HuH-7 (cell line): ENCODE measurements at regions not wholly inside any gene's neighbourhood (a gene's known extent, or its start where the extent isn't known, plus 50 kb on each side); places are given as distances from the start of the nearest gene placed in this dataset.

ENCODE experiments used
- DNase-seq: peaks from one replicate; pipeline ENCODE4 v3.0.0; 2011; ENCODE audit warnings: low spot score

DNA sequence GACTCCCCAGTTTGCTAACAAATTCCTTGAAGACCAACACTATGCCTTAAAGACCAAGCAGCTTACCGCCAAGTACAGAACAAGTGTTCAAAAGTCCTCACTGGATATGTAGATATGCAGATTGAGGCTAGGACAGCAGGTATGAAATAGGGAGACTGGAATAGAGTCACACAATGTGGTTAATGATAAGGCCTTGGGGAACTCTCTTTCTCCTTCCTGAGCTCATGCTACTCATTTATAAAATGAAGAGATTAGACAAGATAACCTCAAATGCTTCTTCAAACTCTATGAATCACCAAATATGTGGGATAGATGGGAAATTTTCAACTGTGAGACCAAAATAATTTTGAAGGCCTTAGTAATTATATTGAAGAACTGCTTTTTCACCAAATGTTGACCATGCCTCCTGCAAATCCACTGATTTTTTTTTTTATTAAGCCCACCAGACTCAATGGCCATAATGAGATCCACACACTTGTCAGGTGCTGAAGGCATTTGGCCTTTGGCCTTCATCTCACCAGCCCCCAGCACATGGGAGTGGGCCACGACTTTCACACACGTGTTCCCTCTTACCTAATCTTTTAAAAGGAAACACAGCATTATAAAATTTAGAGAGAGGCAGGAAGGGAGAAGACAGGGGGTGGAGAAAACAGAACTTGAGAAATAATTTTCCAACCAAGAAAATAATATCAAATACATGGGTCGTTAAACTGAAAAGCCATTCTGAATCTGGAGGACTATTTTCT, 181.5 kb downstream of the EN1 start:
- no peak for DNase-seq

GRCh38 chr2:118661179-118661578, 186.3 kb downstream of the EN1 start:
- no peak for DNase-seq

GRCh38 chr2:118658596-118659198, 188.8 kb downstream of the EN1 start:
- no peak for DNase-seq

DNA sequence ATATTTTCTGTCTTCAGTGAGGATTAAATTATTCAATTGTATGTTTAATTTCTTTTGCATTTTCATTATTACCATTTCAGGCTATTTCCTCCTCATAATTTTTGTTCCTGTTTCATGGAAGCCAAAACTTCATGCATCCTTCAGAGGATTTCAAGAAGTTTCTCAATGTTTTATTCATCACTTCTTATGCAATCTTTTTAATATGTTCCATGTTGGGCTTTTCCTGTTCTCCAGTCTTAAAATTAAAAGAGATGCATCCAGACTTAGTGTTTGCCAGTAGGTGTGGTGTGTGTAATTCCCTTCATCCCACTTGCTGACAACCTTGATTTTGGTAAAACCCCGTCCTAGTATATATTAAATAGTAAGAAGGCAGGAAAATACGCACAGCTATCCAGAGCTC, 190.0 kb downstream of the EN1 start:
- no peak for DNase-seq

- DNase-seq: no peak
Measured at GRCh38 chr2:118654945-118655344, 192.5 kb downstream of the EN1 start.

GRCh38 chr2:118650327-118650726, 197.1 kb downstream of the EN1 start:
- no peak for DNase-seq

DNA sequence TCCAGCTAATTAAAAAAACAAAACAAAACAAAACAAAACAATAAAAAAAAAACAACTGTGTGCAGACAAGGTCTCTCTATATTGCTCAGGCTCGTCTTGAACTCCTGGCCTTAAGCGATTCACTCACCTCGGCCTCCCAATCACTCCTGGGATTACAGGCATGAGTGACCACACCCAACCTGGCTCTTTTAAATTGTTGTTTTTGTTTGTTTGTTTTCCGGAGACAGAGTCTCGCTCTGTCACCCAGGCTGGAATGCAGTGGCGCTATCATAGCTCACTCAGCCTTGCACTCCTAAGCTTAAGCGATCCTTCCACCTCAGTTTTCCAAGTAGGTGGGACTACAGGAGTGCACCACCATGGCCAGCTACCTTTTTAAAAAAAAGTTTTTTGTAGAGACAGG, 201.6 kb downstream of the EN1 start:
- DNase-seq: no peak

DNA sequence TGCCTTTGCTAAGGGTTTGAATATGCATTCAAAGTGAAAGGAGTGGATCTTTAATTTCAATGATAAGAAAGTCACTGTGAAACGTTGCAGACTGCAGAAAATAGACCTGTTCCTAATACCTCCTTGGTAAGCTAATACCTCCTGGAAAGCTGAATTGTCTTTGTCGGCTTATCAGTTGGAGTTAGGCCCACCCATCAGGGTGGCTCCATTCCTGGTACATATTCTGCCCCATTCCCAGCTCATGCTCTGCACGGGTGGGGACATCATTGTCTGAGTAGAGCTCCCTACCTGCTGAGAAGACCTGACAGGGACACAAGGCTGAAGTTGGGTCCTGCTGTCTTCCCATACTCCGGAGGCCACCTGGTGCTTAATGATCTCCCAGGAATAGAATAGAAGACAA, 203.3 kb downstream of the EN1 start:
- DNase-seq: no peak

DNA sequence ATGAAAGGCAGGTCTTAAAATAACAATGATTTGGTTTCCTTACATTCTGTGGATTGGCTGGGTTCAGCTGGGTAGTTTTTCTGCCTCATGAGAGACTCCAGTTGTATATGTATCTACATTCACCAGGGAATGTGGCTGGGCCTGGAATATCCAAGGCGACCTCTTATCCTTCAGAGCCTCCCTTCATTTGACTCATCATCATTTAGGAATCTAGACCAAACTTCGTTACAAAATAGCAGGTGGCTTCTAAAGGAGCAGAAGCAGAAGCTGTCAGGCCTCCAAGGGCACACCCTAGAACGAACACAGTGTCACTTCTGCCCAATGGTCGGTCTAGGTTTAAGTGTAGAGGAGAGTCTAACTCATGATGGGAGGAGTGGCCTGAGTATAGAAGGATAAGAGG, 204.2 kb downstream of the EN1 start:
- DNase-seq: no peak

DNA sequence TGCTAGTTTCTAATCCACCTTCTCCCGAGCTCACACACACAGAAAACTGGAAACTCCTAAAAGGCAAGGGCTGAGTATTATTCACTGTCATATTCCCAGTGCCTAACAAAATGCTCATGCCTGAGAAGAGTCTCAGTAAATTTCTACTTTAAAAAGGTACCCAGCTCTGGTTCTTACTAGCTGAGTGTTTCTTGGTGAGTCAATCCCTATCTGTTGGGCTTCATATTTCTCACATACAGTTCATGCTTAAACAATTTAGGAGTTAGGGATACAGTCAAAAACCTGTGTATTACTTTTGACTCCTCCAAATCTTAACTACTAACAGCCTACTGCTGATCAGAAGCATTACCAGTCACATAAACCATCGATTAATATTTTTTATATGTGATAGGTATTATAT, 204.9 kb downstream of the EN1 start:
- no peak for DNase-seq

DNA sequence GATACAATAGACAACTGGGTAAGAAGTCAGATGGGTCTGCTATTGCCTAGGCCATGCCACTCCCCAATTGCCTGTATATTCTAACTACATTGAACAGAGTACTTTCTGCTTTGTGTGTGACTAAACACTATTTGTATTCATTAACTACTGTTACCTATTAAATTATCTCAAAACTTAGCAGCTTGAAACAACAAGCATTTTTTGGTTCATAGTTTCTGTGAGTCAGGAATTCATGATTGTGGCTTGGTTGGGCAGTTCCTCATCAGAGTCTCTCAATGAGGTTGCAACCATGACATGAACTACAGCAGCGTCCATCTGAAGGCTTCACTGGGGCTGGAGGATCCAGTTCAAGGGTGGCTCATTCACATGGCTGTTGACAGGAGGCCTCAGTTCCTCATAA, 205.7 kb downstream of the EN1 start:
- no peak for DNase-seq

GRCh38 chr2:118639371-118639770, 208.1 kb downstream of the EN1 start:
- no peak for DNase-seq

DNA sequence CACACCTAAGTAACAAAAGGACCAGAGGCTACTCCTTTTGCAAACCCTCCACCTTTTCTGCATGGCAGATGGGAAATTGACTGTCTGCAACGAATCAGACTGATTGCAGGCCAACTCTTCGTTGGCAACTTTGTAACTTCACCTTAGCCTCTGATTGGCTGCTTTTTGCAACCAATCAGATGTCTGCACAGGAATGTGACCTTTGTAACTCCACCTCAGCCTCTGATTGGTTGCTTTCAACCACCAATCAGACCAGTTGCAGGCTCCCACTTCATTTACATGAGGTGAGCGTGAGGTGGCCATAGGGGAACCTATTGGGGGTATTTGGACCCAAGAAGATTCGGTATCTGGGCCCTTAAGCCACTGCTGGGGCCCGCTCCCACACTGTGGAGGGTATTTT, 209.0 kb downstream of the EN1 start:
- no peak for DNase-seq

GRCh38 chr2:118635891-118636290, 211.6 kb downstream of the EN1 start:
- DNase-seq: no peak

- DNase-seq: no peak
Measured at GRCh38 chr2:118634876-118635275, 212.6 kb downstream of the EN1 start.

DNA sequence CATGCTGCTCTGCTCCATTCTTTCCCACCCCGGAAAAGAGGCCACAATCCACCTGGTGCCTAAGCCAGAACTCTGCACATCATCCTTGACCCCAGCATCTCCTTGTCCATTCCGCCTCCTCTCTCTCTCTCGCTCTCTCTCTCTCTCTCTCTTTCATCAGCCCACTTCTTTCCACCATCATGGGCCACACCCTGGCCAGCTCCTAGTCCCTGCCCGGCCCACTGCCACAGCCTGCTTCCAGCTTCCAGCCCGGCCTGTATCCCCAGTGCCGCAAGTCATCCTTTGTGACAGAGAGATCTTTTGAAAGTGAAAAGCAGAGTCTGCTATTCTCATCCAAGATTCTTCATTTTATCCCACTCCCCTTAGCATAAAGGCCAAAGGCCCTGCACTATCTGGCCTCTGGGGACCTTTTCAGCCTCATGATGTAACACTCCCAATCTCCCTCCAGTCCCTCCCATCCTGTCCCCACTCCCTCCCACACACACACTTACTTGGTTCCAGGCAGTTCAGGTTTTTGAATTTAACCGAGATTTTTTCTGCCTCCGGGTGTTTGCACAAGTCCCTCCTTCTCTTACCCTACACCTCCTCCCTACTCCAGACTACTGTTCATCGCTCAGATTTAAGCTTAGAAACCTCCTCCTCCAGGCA, 214.0 kb downstream of the EN1 start:
- DNase-seq: no peak

DNA sequence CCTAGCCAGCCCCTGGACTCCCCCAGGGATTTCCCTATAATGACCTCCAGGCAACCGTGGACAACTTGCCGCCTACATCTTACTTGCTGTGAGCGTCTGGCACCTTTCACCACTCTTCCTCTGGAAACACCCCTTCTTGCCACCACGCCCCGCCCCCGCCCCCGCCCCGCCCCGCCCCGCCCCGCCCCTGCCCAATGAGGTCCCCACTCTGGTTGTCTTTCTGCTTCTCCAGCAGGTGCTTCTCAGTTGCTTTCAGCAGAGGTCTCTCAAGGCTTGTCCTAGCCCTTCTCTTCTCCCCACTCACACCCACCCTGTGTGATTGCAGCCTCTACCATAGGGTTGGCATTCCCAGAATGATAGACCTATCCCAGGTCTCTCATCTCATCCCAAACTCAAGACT, 214.5 kb downstream of the EN1 start:
- no peak for DNase-seq

DNA sequence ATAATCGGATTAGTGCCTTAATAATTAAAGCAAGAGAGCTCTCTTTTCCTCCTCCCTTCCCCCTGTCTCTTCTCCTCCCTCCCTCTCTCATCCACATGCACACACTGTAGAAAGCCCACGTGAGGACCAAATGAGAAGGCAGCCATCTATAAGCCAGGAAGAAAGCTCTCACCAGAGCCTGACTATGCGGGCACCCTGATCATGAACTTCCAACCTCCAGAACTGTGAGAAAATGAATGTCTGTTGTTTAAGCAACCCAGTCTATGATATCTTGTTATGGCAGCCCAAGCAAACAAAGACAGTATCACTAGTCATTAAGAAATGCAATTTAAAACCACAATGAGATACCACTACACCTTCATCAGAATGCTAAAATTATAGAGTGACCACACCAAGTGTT, 220.3 kb downstream of the EN1 start:
- DNase-seq: no peak

DNA sequence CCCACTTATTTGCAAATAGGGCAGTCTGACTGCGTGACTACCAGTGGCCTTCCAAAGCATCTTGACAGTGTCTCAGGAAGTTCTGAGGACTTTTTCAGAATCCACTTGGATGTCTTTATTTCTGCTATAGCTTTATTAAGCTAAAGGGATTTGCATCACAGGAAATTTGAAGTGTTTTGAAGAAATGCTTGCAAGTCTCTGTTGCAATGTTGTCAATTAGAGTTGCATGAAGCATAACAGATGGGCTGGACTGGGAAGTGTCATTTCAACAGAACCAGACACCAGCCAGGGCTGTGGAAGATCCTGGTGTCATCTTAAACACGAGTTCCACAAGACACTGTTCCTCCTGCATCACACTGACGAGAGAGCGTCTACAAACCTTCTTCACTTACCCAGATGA, 224.5 kb downstream of the EN1 start:
- DNase-seq: no peak

GRCh38 chr2:118622108-118622507, 225.3 kb downstream of the EN1 start:
- no peak for DNase-seq

DNA sequence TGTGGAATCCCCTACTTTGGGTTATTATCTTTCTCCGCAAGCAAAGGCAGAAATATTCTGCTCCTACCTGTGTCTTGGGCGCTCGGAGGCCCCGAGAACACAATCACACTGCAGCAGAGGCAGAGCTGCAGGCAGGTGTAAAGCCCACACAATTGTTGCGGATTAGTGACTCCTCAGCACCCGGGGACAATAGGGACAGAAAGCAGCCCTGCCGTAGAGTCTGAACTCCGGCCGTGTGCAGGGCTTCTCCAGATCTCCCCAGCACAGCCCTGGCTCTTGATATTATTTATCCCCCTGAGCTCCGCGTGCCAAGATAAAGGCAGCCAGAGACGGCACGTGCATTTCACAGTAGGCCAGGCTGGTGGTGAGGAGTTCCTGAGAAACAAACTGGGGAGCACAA, 229.2 kb downstream of the EN1 start:
- no peak for DNase-seq

DNA sequence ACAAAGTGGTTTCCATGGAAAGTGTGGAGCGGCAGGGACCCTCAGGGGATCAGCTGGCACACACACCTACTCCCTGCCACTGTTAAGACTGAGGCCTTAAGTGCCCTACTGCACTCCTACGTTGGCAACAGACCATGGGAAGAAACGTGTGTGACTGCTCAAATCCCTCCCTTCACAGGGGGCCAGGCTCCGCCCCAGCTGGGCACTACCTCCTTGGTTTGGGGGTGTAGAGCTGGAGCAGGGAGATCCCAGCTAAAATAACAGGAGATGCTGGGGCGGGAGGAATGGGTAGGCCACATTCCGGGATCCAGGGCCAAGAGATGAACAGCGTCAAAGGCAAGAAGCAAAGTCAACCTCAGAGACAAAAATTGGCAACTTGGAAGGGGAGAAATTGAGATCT, 231.0 kb downstream of the EN1 start:
- no peak for DNase-seq

DNA sequence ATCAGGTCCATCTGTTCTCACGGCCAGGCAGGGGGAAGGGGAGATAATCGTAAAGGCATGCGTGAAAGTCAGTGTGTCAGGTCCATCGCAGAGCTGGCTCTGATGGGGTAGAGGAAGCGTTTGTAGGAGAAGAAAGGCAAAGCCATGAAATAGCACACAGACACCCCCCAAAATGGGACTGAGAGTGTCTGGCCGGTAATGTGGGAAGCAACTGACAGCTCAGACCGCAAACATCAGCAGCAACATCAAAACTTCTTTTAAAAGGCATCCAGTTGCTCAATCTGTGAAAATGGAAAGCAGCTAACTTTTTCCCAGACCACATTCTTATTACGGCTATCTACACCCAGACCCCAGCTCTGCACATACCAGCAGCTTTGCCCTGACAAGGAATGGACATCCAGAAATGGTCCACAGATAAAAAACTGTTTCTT, 232.6 kb downstream of the EN1 start:
- DNase-seq: no peak

- no peak for DNase-seq
Measured at GRCh38 chr2:118613737-118614136, 233.7 kb downstream of the EN1 start.
